OCI-LY7 (cell line): ENCODE measurements at regions not wholly inside any gene's neighbourhood (a gene's known extent, or its start where the extent isn't known, plus 50 kb on each side); places are given as distances from the start of the nearest gene placed in this dataset.
"Not testable (repeated sequence)": the region's sequence is repeated elsewhere in the genome, so short reads cannot be mapped to it uniquely, and the experiment has no call there.

Source experiments
- BruUV-seq: library from RNA; stranded (reverse); fragments of 400-500 nt; replicated peaks from 2 replicates; lab custom pipeline; 2021; lab: Mats Ljungman, UMichigan
- CTCF ChIA-PET: fragments of 300-600 bp; sonication (Branson Sonifier 250); formaldehyde crosslinking; loops from one replicate; lab custom pipeline; 2022; ENCODE audit warnings: antibody characterized with exemption; ENCODE audit not compliant: unreplicated experiment; lab: Charles Lee
- POLR2A ChIA-PET: fragments of 300-600 bp; sonication (Branson Sonifier 250); formaldehyde crosslinking; loops from one replicate; lab custom pipeline; 2022; ENCODE audit warnings: antibody characterized with exemption; lab: Charles Lee
- DNase-seq: peaks from one replicate; pipeline ENCODE4 v3.0.0-alpha.2; 2015; ENCODE audit warnings: low spot score
- H2AFZ ChIP-seq: fragments of 200-600 bp; sonication (generic), shearing (Covaris generic); 2 replicates; pipeline ENCODE4 v1.6.1; 2014; ENCODE audit warnings: mild to moderate bottlenecking, antibody characterized with exemption, low read length, moderate library complexity
- H3K27ac ChIP-seq: fragments of 200-600 bp; sonication (generic); 2 replicates; pipeline ENCODE4 v1.5.1; 2014; ENCODE audit warnings: mixed run types, low read depth, mild to moderate bottlenecking, moderate library complexity, low read length, inconsistent platforms; ENCODE audit not compliant: poor library complexity, severe bottlenecking
- H3K36me3 ChIP-seq: fragments of 200-600 bp; sonication (generic); 2 replicates; pipeline ENCODE4 v1.6.1; 2014; ENCODE audit warnings: mild to moderate bottlenecking, antibody characterized with exemption, low read length, moderate library complexity, mixed read lengths; ENCODE audit not compliant: insufficient read depth
- H3K4me1 ChIP-seq: fragments of 200-600 bp; sonication (generic); 2 replicates; pipeline ENCODE4 v1.5.1; 2014; ENCODE audit warnings: mild to moderate bottlenecking, low read length; ENCODE audit not compliant: insufficient read depth, poor library complexity, severe bottlenecking
- H3K4me2 ChIP-seq: fragments of 200-600 bp; sonication (generic); 2 replicates; pipeline ENCODE4 v1.6.1; 2014; ENCODE audit warnings: mild to moderate bottlenecking, low read length
- H3K4me3 ChIP-seq: fragments of 200-600 bp; sonication (generic); 2 replicates; pipeline ENCODE4 v1.5.1; 2014; ENCODE audit warnings: mild to moderate bottlenecking, low read depth, low read length; ENCODE audit not compliant: poor library complexity, severe bottlenecking
- H3K79me2 ChIP-seq: fragments of 200-600 bp; sonication (generic); 2 replicates; pipeline ENCODE4 v1.6.1; 2016; ENCODE audit warnings: low read depth, mild to moderate bottlenecking, low read length, moderate library complexity, mixed read lengths; ENCODE audit not compliant: insufficient read depth
- H3K9me2 ChIP-seq: fragments of 200-600 bp; sonication (generic); 2 replicates; pipeline ENCODE4 v1.6.1; 2016; ENCODE audit warnings: mild to moderate bottlenecking, low read length, mixed read lengths; ENCODE audit not compliant: insufficient read depth
- H3K9me3 ChIP-seq: fragments of 200-600 bp; sonication (generic); 2 replicates; pipeline ENCODE4 v1.6.1; 2014; ENCODE audit warnings: mild to moderate bottlenecking, mixed run types, low read length, mixed read lengths
- H4K20me1 ChIP-seq: fragments of 200-600 bp; sonication (generic); 2 replicates; pipeline ENCODE4 v1.6.1; 2014; ENCODE audit warnings: mild to moderate bottlenecking, antibody characterized with exemption, low read length, moderate library complexity, mixed read lengths; ENCODE audit not compliant: insufficient read depth
- CTCF ChIP-seq: fragments of 200-600 bp; sonication (generic); conservative IDR thresholded peaks from 2 replicates; pipeline ENCODE4 v1.5.1; 2014; ENCODE audit warnings: mild to moderate bottlenecking, antibody characterized with exemption, low read length, moderate library complexity, mixed read lengths
- EZH2phosphoT487 ChIP-seq: fragments of 200-600 bp; sonication (generic); IDR thresholded peaks from 2 replicates; pipeline ENCODE4 v1.6.1; 2018; ENCODE audit warnings: low read depth, borderline replicate concordance, mild to moderate bottlenecking, mixed run types, antibody characterized with exemption, low read length, moderate library complexity, mixed read lengths
- intact Hi-C: fragments of 100-400 bp; cut with micrococcal nuclease; formaldehyde crosslinking; loops from one replicate; pipeline ENCODE4 v1.10.0; 2022; ENCODE audit not compliant: unreplicated experiment

GRCh38 chr15:31438601-31439265, 112.1 kb downstream of the KLF13 start:
- Histone ChIP-seq H3K4me2 (no peak overlapping the region), H3K4me1 (peaks cover 93% of the 10 kb centered on the region), H3K79me2 (no peaks in the 10 kb centered on the region), H4K20me1 (no peaks in the 10 kb centered on the region), H3K9me2 (no peaks in the 10 kb centered on the region), H3K36me3 (no peaks in the 10 kb centered on the region), H3K27ac (no peak overlapping the region), H3K4me3 (no peak overlapping the region), H3K9me3 (no peaks in the 10 kb centered on the region), H2AFZ (no peak overlapping the region)
- intact Hi-C loops: loop anchor here (1.0 to 10.0 kb wide), 3 partner anchors 50 to 534 kb away; partner anchors contain the start of gene FAN1
- no TSS peak for BruUV-seq
- no peak for DNase-seq
- POLR2A ChIA-PET: interaction anchor here (0.6 to 3.6 kb wide), 9 partner anchors 10 to 212 kb away, joined by 3 to 33 read pairs (median 4); no protein-coding TSS in a partner anchor
- TF ChIP-seq EZH2phosphoT487 (no peak), CTCF (no peak)
- CTCF ChIA-PET: interaction anchor here (0.9 to 7.7 kb wide), 4 partner anchors 19 to 223 kb away, joined by 3 to 121 read pairs (median 4); no protein-coding TSS in a partner anchor

- TF ChIP-seq EZH2phosphoT487 (no peak), CTCF (peak; percentile 92)
- intact Hi-C loops: loop anchor here (1.0 to 10.0 kb wide), 3 partner anchors 49 to 535 kb away; partner anchors contain the start of gene FAN1
- H3K27ac ChIP-seq: peak overlapping the region; percentile 8
- no peaks in the 10 kb centered on the region for H4K20me1 ChIP-seq
- no peaks in the 10 kb centered on the region for H3K9me3 ChIP-seq
- no peak overlapping the region for H3K4me3 ChIP-seq
- CTCF ChIA-PET: interaction anchor here (0.8 to 7.7 kb wide), 6 partner anchors 12 to 224 kb away, joined by 3 to 121 read pairs (median 4); no protein-coding TSS in a partner anchor
- POLR2A ChIA-PET: interaction anchor here (0.6 to 3.6 kb wide), 8 partner anchors 9 to 506 kb away, joined by 3 to 33 read pairs (median 3); no protein-coding TSS in a partner anchor
- no peaks in the 10 kb centered on the region for H3K79me2 ChIP-seq
- no peaks in the 10 kb centered on the region for H3K9me2 ChIP-seq
- peak overlapping the region; percentile 15; the same call in 1 of the 2 replicates for H3K4me2 ChIP-seq
- no TSS peak for BruUV-seq
- peak; percentile 80 for DNase-seq
- peaks cover 97% of the 10 kb centered on the region for H3K4me1 ChIP-seq
- 0 out of 2 replicates have a peak overlapping the region, but pooled peaks have one; percentile 26 for H2AFZ ChIP-seq
- no peaks in the 10 kb centered on the region for H3K36me3 ChIP-seq
Measured at GRCh38 chr15:31439328-31439727, 112.7 kb downstream of the KLF13 start.

- Histone ChIP-seq H3K4me1 (peaks cover 97% of the 10 kb centered on the region), H3K4me2 (peak overlapping the region; percentile 40; the same call in 1 of the 2 replicates)
- H3K36me3 ChIP-seq, H4K20me1 ChIP-seq, H3K79me2 ChIP-seq, intact Hi-C loops, H3K9me2 ChIP-seq, H3K27ac ChIP-seq, H3K4me3 ChIP-seq, H3K9me3 ChIP-seq, DNase-seq, H2AFZ ChIP-seq, BruUV-seq: not testable (repeated sequence)
- ChIA-PET POLR2A (interaction anchor here (0.6 to 3.6 kb wide), 6 partner anchors 8 to 507 kb away, joined by 3 to 33 read pairs (median 4); no protein-coding TSS in a partner anchor), CTCF (interaction anchor here (0.6 to 7.7 kb wide), 11 partner anchors 11 to 225 kb away, joined by 3 to 121 read pairs (median 4); no protein-coding TSS in a partner anchor)
Measured at GRCh38 chr15:31440216-31440615, 113.6 kb downstream of the KLF13 start.
